HFF-Myc (cell line): ENCODE measurements at regions not wholly inside any gene's neighbourhood (a gene's known extent, or its start where the extent isn't known, plus 50 kb on each side); places are given as distances from the start of the nearest gene placed in this dataset.

Experiments used
- DNase-seq: peaks from one replicate; pipeline ENCODE4 v3.0.0-alpha.2; 2011; ENCODE audit warnings: low read depth; ENCODE audit errors: extremely low read depth
- H3K4me3 ChIP-seq: replicated peaks from 2 replicates; pipeline ENCODE4 v1.5.1; 2011; ENCODE audit warnings: low read depth, mild to moderate bottlenecking, control low read depth, low read length
- CTCF ChIP-seq: IDR thresholded peaks from 2 replicates; pipeline ENCODE4 v1.5.1; 2012; ENCODE audit warnings: mild to moderate bottlenecking, low read depth, low read length, control low read depth; ENCODE audit errors: missing control alignments

GRCh38 chr12:30269496-30269895 lies 426.2 kb downstream of the IPO8 start:
- no peak for DNase-seq
- no peak overlapping the region for H3K4me3 ChIP-seq
- no peak for TF ChIP-seq CTCF

GRCh38 chr12:30268041-30268440 lies 427.6 kb downstream of the IPO8 start:
- H3K4me3 ChIP-seq = no peak overlapping the region
- DNase-seq = no peak
- TF ChIP-seq CTCF = no peak

- no peak overlapping the region for H3K4me3 ChIP-seq
- no peak for DNase-seq
- TF ChIP-seq CTCF = no peak
Measured at GRCh38 chr12:30263434-30263833, 432.2 kb downstream of the IPO8 start.

GRCh38 chr12:30257618-30258017 lies 438.1 kb downstream of the IPO8 start:
- TF ChIP-seq CTCF = no peak
- DNase-seq = no peak

GRCh38 chr12:30251546-30251945 lies 444.1 kb downstream of the IPO8 start:
- TF ChIP-seq CTCF = no peak
- no peak for DNase-seq
- no peak overlapping the region for H3K4me3 ChIP-seq

More at GRCh38 chr12:30257618-30258017, 438.1 kb downstream of the IPO8 start:
- H3K4me3 ChIP-seq = no peak overlapping the region

- DNase-seq = no peak
- H3K4me3 ChIP-seq = no peak overlapping the region
- no peak for TF ChIP-seq CTCF
Measured at GRCh38 chr12:30243426-30243825, 452.2 kb downstream of the IPO8 start.

GRCh38 chr12:30219047-30219446 lies 435.3 kb upstream of the TMTC1 start:
- no peak for DNase-seq

More at GRCh38 chr12:30219047-30219446, 435.3 kb upstream of the TMTC1 start:
- H3K4me3 ChIP-seq = no peak overlapping the region
- no peak for TF ChIP-seq CTCF
